HG03139 (cell line): ENCODE measurements at regions not wholly inside any gene's neighbourhood (a gene's known extent, or its start where the extent isn't known, plus 50 kb on each side); places are given as distances from the start of the nearest gene placed in this dataset.
"Not testable (repeated sequence)": the region's sequence is repeated elsewhere in the genome, so short reads cannot be mapped to it uniquely, and the experiment has no call there.

ENCODE experiments used
- ATAC-seq: cut with Tn5 transposase; IDR thresholded peaks from one replicate; pipeline ENCODE4 v1.9.1; 2021; ENCODE audit not compliant: unreplicated experiment

- no peak for ATAC-seq
Measured at GRCh38 chr1:172795741-172796140, 136.8 kb downstream of the FASLG start.

GRCh38 chr1:172799804-172800203, 140.9 kb downstream of the FASLG start:
- ATAC-seq, result not testable (repeated sequence)

GRCh38 chr1:172801771-172802322, 142.9 kb downstream of the FASLG start:
- ATAC-seq, result no peak

GRCh38 chr1:172809750-172810149, 150.8 kb downstream of the FASLG start:
- no peak for ATAC-seq

- no peak for ATAC-seq
Measured at GRCh38 chr1:172810480-172811175, 151.7 kb downstream of the FASLG start.

- no peak for ATAC-seq
Measured at GRCh38 chr1:172811694-172812093, 152.8 kb downstream of the FASLG start.

GRCh38 chr1:172812118-172812517, 153.2 kb downstream of the FASLG start:
- no peak for ATAC-seq

GRCh38 chr1:172813330-172813729, 154.4 kb downstream of the FASLG start:
- ATAC-seq, result no peak

- ATAC-seq, result no peak
Measured at GRCh38 chr1:172814428-172814827, 155.5 kb downstream of the FASLG start.

GRCh38 chr1:172815740-172816139, 156.8 kb downstream of the FASLG start:
- ATAC-seq, result no peak

GRCh38 chr1:172818841-172819527, 160.1 kb downstream of the FASLG start:
- ATAC-seq, result peak; percentile 90

GRCh38 chr1:172820475-172821158, 161.7 kb downstream of the FASLG start:
- ATAC-seq, result no peak

- no peak for ATAC-seq
Measured at GRCh38 chr1:172821609-172822274, 162.8 kb downstream of the FASLG start.

- no peak for ATAC-seq
Measured at GRCh38 chr1:172822886-172823285, 164.0 kb downstream of the FASLG start.

GRCh38 chr1:172823534-172823933, 164.6 kb downstream of the FASLG start:
- ATAC-seq, result no peak

GRCh38 chr1:172824209-172824608, 165.3 kb downstream of the FASLG start:
- no peak for ATAC-seq

- peak; percentile 68 for ATAC-seq
Measured at GRCh38 chr1:172826096-172826741, 167.3 kb downstream of the FASLG start.

- no peak for ATAC-seq
Measured at GRCh38 chr1:172827301-172827700, 168.4 kb downstream of the FASLG start.

- ATAC-seq, result no peak
Measured at GRCh38 chr1:172827841-172828240, 168.9 kb downstream of the FASLG start.

GRCh38 chr1:172832006-172832725, 173.3 kb downstream of the FASLG start:
- no peak for ATAC-seq
